Mesendoderm (in vitro differentiated cells): ENCODE measurements at regions not wholly inside any gene's neighbourhood (a gene's known extent, or its start where the extent isn't known, plus 50 kb on each side); places are given as distances from the start of the nearest gene placed in this dataset. TPM values are rescaled to one million over a fixed set of nuclear protein-coding genes. Genes with fewer than 3 reads are reported as not detected.

Experiments used
- DNase-seq: peaks from one replicate; pipeline ENCODE4 v3.0.0; 2013
- H2AK5ac ChIP-seq: 2 replicates; pipeline ENCODE4 v1.6.1; 2013; ENCODE audit warnings: low read length, inconsistent platforms
- H2BK120ac ChIP-seq: 2 replicates; pipeline ENCODE4 v1.6.1; 2013; ENCODE audit warnings: low read depth, mild to moderate bottlenecking, low read length, moderate library complexity, mixed read lengths
- H2BK15ac ChIP-seq: replicated peaks from 2 replicates; pipeline ENCODE4 v1.6.1; 2013; ENCODE audit warnings: low read depth, mild to moderate bottlenecking, moderate library complexity
- H2BK5ac ChIP-seq: 2 replicates; pipeline ENCODE4 v1.6.1; 2013; ENCODE audit warnings: low read length, inconsistent platforms
- H3K18ac ChIP-seq: 2 replicates; pipeline ENCODE4 v1.6.1; 2013; ENCODE audit warnings: mild to moderate bottlenecking, low read length, mixed read lengths
- H3K23ac ChIP-seq: one replicate; pipeline ENCODE4 v1.6.1; 2013; ENCODE audit warnings: low read length
- H3K27ac ChIP-seq: 2 replicates; pipeline ENCODE4 v1.5.1; 2013; ENCODE audit warnings: low read depth, mild to moderate bottlenecking, inconsistent platforms, low read length, moderate library complexity
- H3K27me3 ChIP-seq: 2 replicates; pipeline ENCODE4 v1.6.1; 2013; ENCODE audit warnings: low read length, control low read depth, mild to moderate bottlenecking, inconsistent platforms; ENCODE audit not compliant: insufficient read depth, poor library complexity
- H3K36me3 ChIP-seq: 2 replicates; pipeline ENCODE4 v1.6.1; 2013; ENCODE audit warnings: low read length, inconsistent platforms; ENCODE audit not compliant: control insufficient read depth, insufficient read depth
- H3K4ac ChIP-seq: one replicate; pipeline ENCODE4 v1.6.1; 2013; ENCODE audit warnings: low read depth, mild to moderate bottlenecking, low read length, moderate library complexity
- H3K4me1 ChIP-seq: 2 replicates; pipeline ENCODE4 v1.6.1; 2013; ENCODE audit warnings: low read depth, low read length, inconsistent platforms; ENCODE audit not compliant: control insufficient read depth
- H3K4me2 ChIP-seq: 2 replicates; pipeline ENCODE4 v1.6.1; 2013; ENCODE audit warnings: low read length
- H3K4me3 ChIP-seq: 2 replicates; pipeline ENCODE4 v1.5.1; 2013; ENCODE audit warnings: mild to moderate bottlenecking, low read length
- H3K56ac ChIP-seq: one replicate; pipeline ENCODE4 v1.6.1; 2013; ENCODE audit warnings: low read length
- H3K79me1 ChIP-seq: 2 replicates; pipeline ENCODE4 v1.6.1; 2013; ENCODE audit warnings: low read length, inconsistent platforms
- H3K79me2 ChIP-seq: 2 replicates; pipeline ENCODE4 v1.6.1; 2013; ENCODE audit warnings: mild to moderate bottlenecking, low read length; ENCODE audit not compliant: control insufficient read depth, insufficient read depth
- H3K9ac ChIP-seq: 2 replicates; pipeline ENCODE4 v1.6.1; 2013; ENCODE audit warnings: low read length, inconsistent platforms
- H4K5ac ChIP-seq: one replicate; pipeline ENCODE4 v1.6.1; 2013; ENCODE audit warnings: low read length
- H4K8ac ChIP-seq: one replicate; pipeline ENCODE4 v1.6.1; 2013; ENCODE audit warnings: low read depth, mild to moderate bottlenecking, control low read depth, low read length, moderate library complexity
- WGBS: extraction: QIAGEN DNeasy Blood & Tissue Kit; methylation state at CpG from one replicate; pipeline ENCODE4 v1.1.7; 2013; ENCODE audit warnings: low lambda C conversion rate, missing lambda C conversion rate; ENCODE audit not compliant: insufficient coverage; ENCODE audit errors: extremely low coverage; 5-methylcytosine and 5-hydroxymethylcytosine counted together
- small RNA-seq: library from polyadenylated mRNA; stranded (forward); fragments of <200 nt; extraction: miRNeasy Mini kit (QIAGEN cat#:217004); gene quantifications from one replicate; pipeline ENCODE3, GENCODE V24; 2013; ENCODE audit not compliant: insufficient read depth

GRCh38 chr15:77685082-77685815 is 52.5 kb upstream of the LINGO1 start:
- Histone ChIP-seq H2BK15ac (no peak overlapping the region), H3K79me1 (no peaks in the 10 kb centered on the region), H4K5ac (no peak overlapping the region), H3K4me3 (no peak overlapping the region), H3K36me3 (no peaks in the 10 kb centered on the region), H3K4me2 (no peak overlapping the region), H3K56ac (no peak overlapping the region), H3K27ac (no peak overlapping the region), H2BK120ac (no peak overlapping the region), H2BK5ac (no peak overlapping the region), H3K27me3 (no peaks in the 10 kb centered on the region), H3K4me1 (no peaks in the 10 kb centered on the region), H3K79me2 (no peaks in the 10 kb centered on the region), H3K9ac (no peak overlapping the region), H3K18ac (no peak overlapping the region), H4K8ac (no peak overlapping the region), H2AK5ac (no peak overlapping the region), H3K23ac (no peak overlapping the region), H3K4ac (no peak overlapping the region)
- no CpG with 5 or more reads among the region's 7 CpGs for WGBS
- no peak for DNase-seq

- Histone ChIP-seq H3K4me1 (no peaks in the 10 kb centered on the region), H2BK5ac (no peak overlapping the region), H3K9ac (no peak overlapping the region), H3K27ac (no peak overlapping the region), H4K5ac (no peak overlapping the region), H3K4ac (no peak overlapping the region), H3K79me2 (no peaks in the 10 kb centered on the region), H3K4me3 (no peak overlapping the region), H3K27me3 (no peaks in the 10 kb centered on the region), H2AK5ac (no peak overlapping the region), H2BK15ac (no peak overlapping the region), H3K36me3 (no peaks in the 10 kb centered on the region), H2BK120ac (no peak overlapping the region), H3K4me2 (no peak overlapping the region), H4K8ac (no peak overlapping the region), H3K23ac (no peak overlapping the region), H3K56ac (no peak overlapping the region), H3K79me1 (no peaks in the 10 kb centered on the region), H3K18ac (no peak overlapping the region)
- no CpG with 5 or more reads among the region's 7 CpGs for WGBS
- no peak for DNase-seq
Observed at GRCh38 chr15:77684341-77685081, 51.8 kb upstream of the LINGO1 start.

- no peak overlapping the region for H4K5ac ChIP-seq
- H3K4ac ChIP-seq: no peak overlapping the region
- H3K4me1 ChIP-seq: no peaks in the 10 kb centered on the region
- H3K79me2 ChIP-seq: no peaks in the 10 kb centered on the region
- no peaks in the 10 kb centered on the region for H3K36me3 ChIP-seq
- H3K9ac ChIP-seq: no peak overlapping the region
- no peak for DNase-seq
- H3K18ac ChIP-seq: no peak overlapping the region
- no peak overlapping the region for H2AK5ac ChIP-seq
- no peak overlapping the region for H3K4me2 ChIP-seq
- H3K23ac ChIP-seq: no peak overlapping the region
- H2BK15ac ChIP-seq: no peak overlapping the region
- no peak overlapping the region for H2BK5ac ChIP-seq
- H3K79me1 ChIP-seq: no peaks in the 10 kb centered on the region
- H3K27me3 ChIP-seq: no peaks in the 10 kb centered on the region
- H2BK120ac ChIP-seq: no peak overlapping the region
- no CpG with 5 or more reads among the region's 9 CpGs for WGBS
- no peak overlapping the region for H3K4me3 ChIP-seq
- H4K8ac ChIP-seq: no peak overlapping the region
- no peak overlapping the region for H3K56ac ChIP-seq
- no peak overlapping the region for H3K27ac ChIP-seq
Observed at GRCh38 chr15:77682564-77682963, 49.9 kb upstream of the LINGO1 start.

Small RNA genes in the stretch of these regions (small RNA-seq; reads per million reads assigned to genes)
- not detected for gene RN7SL214P
